SHP77 treated with DMSO at 0.1 percent for 48 hours (cell line): ENCODE measurements at regions not wholly inside any gene's neighbourhood (a gene's known extent, or its start where the extent isn't known, plus 50 kb on each side); places are given as distances from the start of the nearest gene placed in this dataset.
"Not testable (repeated sequence)": the region's sequence is repeated elsewhere in the genome, so short reads cannot be mapped to it uniquely, and the experiment has no call there.

Source experiments
- DNase-seq: peaks from one replicate; lab custom pipeline; 2025; lab: John Stamatoyannopoulos, UW

DNA sequence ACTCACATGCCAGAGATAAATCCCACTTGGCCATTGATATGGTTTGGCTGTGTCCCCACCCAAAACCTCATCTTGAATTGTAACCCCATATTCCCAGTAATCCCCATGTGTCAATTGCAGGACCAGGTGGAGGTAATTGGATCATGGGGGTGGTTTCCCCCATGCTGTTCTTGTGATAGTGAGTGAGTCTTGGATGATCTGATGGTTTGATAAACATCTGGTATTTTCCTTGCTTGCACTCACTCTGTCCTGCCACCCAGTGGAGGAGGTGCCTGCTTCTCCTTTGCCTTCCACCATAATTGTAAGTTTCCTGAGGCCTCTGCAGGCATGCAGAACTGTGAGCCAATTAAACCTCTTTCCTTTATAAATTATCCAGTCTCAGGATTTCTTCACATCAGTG is 50.4 kb upstream of the B3GAT2 start:
- not testable (repeated sequence) for DNase-seq

DNA sequence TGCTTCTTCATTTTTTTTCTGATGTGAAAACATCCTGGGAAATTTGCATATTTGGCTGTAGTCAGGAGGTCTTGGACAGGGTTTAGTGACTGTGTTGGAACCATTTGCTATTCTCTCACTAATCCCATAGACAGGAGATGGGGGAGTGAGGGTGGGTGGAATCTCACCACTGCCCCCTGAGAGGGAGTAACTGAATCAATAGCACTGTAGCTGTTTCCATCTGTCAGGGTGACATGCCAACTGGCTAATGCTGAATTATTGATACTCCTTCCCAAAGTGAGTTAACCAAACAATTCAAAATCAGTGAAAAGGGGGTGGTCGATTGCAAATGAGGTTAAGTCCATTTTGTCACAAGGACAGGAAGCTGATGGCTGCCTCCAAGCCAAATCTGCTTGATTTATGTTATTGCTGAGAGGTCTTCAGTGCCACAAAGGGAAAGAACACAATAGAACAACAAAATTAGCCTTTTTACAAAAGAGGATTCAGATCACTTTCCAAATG is 55.1 kb upstream of the B3GAT2 start:
- no peak for DNase-seq

GRCh38 chr6:71012866-71013469 is 56.1 kb upstream of the B3GAT2 start:
- DNase-seq = peak; percentile 41

DNA sequence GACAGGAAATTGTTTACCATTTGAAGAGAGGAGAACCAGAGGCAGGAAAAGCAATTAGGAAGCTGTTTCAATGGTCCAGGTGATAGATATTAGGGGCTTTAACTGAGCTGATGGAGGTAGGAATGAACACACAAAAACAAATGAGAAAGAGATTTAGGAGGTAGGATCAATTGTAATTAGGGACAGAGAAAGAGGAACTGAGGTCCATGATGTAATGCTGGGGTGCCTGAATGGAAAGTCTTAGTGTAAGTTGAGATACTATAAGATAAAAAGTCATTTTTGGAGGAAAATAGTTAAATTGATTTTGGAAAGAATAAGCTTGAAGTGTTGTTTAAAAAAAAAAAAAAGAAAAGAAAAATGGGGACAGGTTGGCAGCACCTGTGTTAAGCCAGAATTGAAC is 58.5 kb upstream of the B3GAT2 start:
- no peak for DNase-seq

- peak; percentile 7 for DNase-seq
These were observed 71.5 kb upstream of the B3GAT2 start for GRCh38 chr6:71028236-71028876.

DNA sequence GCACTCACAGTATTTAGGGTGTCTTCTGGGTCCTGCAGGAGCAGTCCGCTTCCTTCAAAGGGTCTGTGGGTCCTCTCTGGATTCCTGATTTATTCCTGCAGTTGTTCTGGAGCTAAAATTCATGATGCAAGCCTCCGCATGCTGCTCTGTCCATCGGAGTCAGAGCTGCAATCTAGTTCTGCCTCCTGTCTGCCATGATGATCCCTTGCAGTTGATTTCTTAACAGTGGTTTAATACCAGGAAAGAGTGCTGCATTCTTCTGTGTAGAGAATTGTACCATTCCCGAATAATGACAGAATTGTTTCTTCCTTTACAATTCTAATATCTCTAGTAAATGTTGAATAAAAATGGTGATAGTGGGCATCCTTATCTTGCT is 72.0 kb upstream of the B3GAT2 start:
- DNase-seq = no peak

GRCh38 chr6:71029555-71029954 is 72.7 kb upstream of the B3GAT2 start:
- no peak for DNase-seq

- no peak for DNase-seq
These were observed 75.1 kb upstream of the B3GAT2 start for GRCh38 chr6:71031912-71032311.

GRCh38 chr6:71033171-71033570 is 76.3 kb upstream of the B3GAT2 start:
- no peak for DNase-seq

DNA sequence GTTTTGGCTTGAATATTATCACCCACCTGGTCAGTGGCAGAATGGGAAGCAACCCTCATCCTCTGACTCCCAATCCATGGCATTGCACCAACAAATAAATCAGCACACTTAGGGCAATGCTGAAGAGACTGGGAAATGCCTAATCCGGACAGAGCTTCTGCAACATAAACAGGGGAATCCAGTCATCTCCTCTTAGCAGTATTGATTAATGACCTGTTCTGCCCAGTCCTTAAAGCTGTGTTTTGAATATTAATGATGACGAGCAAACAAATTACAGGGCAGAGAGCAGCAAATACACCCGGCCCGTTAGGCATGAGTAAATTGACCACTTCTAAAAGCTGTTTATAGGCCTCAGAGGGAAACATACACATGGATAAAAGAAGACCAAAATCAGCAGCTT is 77.0 kb upstream of the B3GAT2 start:
- no peak for DNase-seq

DNA sequence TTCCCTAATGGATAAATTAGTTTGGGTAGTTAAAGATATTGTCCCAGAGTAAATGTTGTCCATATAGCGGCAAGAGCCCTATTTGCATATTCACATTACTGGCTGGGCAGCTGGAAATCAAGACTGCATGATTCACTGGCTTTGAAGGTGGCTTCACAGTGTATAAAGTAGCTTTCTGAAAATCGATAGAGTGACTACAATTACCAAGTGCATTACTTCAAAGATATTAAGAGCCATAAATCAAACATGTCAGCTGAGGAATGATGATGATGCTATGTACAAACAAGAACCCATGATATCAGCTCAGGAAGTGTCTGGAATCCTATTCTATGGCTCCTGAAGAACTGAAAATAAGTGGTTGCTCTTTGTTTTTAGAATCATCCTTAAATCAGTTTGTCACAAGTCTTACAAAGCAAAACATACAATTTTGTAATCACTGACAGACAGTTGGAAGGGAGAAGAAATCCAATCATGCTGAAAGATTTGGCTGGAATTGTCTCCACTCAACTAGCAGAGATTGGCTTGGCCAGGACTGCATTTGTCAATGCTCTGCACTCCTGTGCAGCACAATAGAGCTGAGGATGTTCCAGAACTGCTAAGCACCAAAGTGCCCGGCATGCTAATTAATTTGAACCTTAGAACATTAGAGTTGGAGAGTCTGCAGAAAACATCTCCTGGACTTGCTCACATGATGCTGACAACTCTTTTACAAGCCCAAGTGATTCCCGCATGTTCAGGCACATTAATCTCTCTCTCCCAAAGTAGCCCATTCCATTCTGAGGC is 77.9 kb upstream of the B3GAT2 start:
- no peak for DNase-seq

GRCh38 chr6:71035871-71036270 is 79.0 kb upstream of the B3GAT2 start:
- DNase-seq = no peak

DNA sequence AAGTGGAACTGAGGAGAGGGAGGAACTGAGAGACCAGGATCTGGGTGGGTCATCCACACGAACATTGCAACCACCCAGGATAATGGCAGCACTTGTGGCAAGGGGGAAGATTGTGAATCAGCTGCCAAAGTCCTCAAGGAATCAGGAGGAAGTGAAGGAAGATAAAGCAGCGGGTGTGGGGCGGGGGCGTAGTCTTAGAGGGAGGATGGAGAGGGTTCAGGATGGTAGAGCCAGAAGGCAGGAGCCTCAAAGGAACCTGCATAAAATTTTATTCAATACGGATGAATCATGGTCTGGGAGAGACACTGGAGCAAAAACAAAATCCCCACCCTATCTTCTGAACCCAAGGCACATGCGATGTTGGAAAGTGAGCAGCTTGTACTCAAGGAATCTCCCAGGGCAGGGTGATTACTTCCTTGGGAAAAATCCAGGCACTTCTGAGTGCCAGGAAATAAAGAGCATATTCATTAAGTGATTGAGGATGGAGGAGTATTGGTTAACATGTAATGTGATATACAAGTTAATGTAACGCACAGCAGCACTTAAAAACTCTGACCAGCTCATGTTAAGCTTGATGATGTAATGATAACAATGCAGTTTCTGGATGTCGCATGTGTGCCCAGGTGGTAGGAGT is 82.0 kb upstream of the B3GAT2 start:
- DNase-seq = no peak

DNA sequence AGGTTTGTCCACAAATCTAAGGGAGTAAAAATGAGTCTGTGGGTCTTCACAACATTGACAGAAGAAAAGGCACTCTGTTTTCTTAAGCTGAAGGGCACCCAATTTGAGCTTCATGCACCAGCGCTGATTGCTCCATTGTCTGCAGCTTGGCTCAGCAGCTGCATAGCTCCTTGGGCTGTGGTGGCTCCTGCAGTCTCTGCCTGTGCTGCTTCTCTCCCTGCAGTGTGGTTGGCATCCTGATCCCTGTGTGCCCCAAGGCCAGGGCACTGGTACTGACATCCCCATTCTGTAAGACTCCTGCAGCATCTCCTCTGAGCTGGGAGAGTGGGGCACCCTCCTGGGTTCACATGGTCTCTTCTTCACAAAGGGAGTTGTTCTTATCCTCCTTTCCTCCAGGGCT is 83.2 kb upstream of the B3GAT2 start:
- DNase-seq = no peak

DNA sequence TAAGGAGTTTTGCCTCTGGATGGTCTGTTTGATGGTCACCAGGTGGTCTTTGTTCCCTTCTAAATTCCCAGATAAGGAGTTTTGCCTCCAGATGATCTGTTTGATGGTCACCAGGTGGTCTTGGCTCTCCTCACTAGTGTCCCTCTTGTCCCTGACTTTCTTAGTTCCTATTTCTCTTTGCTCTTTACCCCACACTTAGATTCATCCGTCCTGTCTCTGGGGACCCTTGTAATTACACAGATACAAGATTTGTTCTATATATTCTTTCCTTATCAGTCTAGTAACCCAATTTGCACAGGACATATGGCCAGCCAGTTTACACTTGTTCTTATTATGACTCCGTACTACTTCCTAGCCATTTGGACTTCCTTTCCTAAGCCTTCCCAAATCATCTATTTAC is 84.0 kb upstream of the B3GAT2 start:
- no peak for DNase-seq

GRCh38 chr6:71043902-71044301 is 87.0 kb upstream of the B3GAT2 start:
- DNase-seq = no peak

- no peak for DNase-seq
These were observed 87.9 kb upstream of the B3GAT2 start for GRCh38 chr6:71044753-71045152.

- no peak for DNase-seq
These were observed 88.4 kb upstream of the B3GAT2 start for GRCh38 chr6:71045296-71045695.

GRCh38 chr6:71047417-71047816 is 90.6 kb upstream of the B3GAT2 start:
- no peak for DNase-seq

GRCh38 chr6:71048320-71049164 is 91.7 kb upstream of the B3GAT2 start:
- DNase-seq = no peak

GRCh38 chr6:71049198-71049770 is 92.4 kb upstream of the B3GAT2 start:
- no peak for DNase-seq
